Calu3 (cell line): ENCODE measurements at regions not wholly inside any gene's neighbourhood (a gene's known extent, or its start where the extent isn't known, plus 50 kb on each side); places are given as distances from the start of the nearest gene placed in this dataset.

Source experiments
- BruUV-seq: library from RNA; stranded (reverse); fragments of 400-500 nt; replicated peaks from 2 replicates; lab custom pipeline; 2021; lab: Mats Ljungman, UMichigan
- CTCF ChIA-PET: fragments of 300-600 bp; sonication (Branson Sonifier 250); formaldehyde crosslinking; loops from one replicate; lab custom pipeline; 2022; ENCODE audit warnings: antibody characterized with exemption; lab: Charles Lee
- DNase-seq: peaks from one replicate; pipeline ENCODE4 v3.0.0; 2022
- H3K27ac Mint-ChIP-seq: one replicate; pipeline ENCODE4 v1.8.0; 2022; ENCODE audit warnings: mixed read lengths; ENCODE audit not compliant: unreplicated experiment
- H3K27me3 Mint-ChIP-seq: one replicate; pipeline ENCODE4 v1.8.0; 2022; ENCODE audit warnings: mixed read lengths; ENCODE audit not compliant: unreplicated experiment
- H3K36me3 Mint-ChIP-seq: one replicate; pipeline ENCODE4 v1.8.0; 2022; ENCODE audit warnings: mild to moderate bottlenecking, moderate library complexity, mixed read lengths; ENCODE audit not compliant: insufficient read depth, unreplicated experiment
- H3K4me1 Mint-ChIP-seq: one replicate; pipeline ENCODE4 v1.8.0; 2022; ENCODE audit warnings: mild to moderate bottlenecking, low read depth, mixed read lengths; ENCODE audit not compliant: unreplicated experiment
- H3K4me3 Mint-ChIP-seq: one replicate; pipeline ENCODE4 v1.8.0; 2022; ENCODE audit warnings: mild to moderate bottlenecking, low read depth, moderate library complexity, mixed read lengths; ENCODE audit not compliant: unreplicated experiment
- H3K9me3 Mint-ChIP-seq: one replicate; pipeline ENCODE4 v1.8.0; 2022; ENCODE audit warnings: low read depth, mixed read lengths; ENCODE audit not compliant: unreplicated experiment
- intact Hi-C: fragments of 100-400 bp; cut with micrococcal nuclease; formaldehyde crosslinking; loops from one replicate; pipeline ENCODE4 v1.10.0; 2022; ENCODE audit not compliant: unreplicated experiment
- TF ChIP-seq, protein P1 (sequence below): fragments of 200-600 bp; IDR thresholded peaks from one replicate; pipeline ENCODE4 v1.8.0; 2022; ENCODE audit warnings: antibody characterized with exemption; ENCODE audit not compliant: unreplicated experiment

DNA sequence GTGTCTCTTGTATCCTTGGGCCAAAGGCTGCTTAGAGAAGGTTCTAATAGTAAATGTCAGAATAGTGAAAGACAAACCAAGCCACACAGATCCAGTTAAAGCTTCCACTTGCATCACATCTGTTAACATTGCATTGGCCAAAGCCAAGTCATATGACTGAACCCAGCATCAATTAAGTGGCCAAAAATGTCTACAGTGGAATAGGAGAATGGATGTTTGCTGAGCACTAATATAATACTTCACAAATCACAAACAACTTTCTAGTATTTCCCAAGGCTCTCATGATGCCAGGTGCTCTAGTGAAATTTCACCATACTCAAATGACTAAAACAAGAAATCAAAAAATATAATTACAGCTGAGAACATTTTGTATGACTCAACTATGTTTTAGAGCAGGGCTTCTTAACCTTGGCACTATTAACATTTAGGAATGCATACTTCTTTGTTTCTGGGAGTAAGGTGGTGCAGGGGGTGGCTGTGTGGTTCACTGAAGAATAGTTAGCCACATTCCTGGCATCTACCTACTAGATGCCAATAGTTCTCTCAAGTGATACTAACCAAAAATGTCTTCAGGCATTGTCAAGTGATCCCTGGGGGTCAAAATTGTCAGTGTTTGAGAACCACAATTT, 148.0 kb upstream of the SPTLC3 start:
- H3K9me3 Mint-ChIP-seq = peaks cover 2% of the 10 kb centered on the region
- no peaks in the 10 kb centered on the region for H3K4me1 Mint-ChIP-seq
- no peak overlapping the region for H3K4me3 Mint-ChIP-seq
- no peak overlapping the region for H3K27ac Mint-ChIP-seq
- peaks cover 57% of the 10 kb centered on the region for H3K27me3 Mint-ChIP-seq
- H3K36me3 Mint-ChIP-seq = no peaks in the 10 kb centered on the region
- TF ChIP-seq, protein P1, sequence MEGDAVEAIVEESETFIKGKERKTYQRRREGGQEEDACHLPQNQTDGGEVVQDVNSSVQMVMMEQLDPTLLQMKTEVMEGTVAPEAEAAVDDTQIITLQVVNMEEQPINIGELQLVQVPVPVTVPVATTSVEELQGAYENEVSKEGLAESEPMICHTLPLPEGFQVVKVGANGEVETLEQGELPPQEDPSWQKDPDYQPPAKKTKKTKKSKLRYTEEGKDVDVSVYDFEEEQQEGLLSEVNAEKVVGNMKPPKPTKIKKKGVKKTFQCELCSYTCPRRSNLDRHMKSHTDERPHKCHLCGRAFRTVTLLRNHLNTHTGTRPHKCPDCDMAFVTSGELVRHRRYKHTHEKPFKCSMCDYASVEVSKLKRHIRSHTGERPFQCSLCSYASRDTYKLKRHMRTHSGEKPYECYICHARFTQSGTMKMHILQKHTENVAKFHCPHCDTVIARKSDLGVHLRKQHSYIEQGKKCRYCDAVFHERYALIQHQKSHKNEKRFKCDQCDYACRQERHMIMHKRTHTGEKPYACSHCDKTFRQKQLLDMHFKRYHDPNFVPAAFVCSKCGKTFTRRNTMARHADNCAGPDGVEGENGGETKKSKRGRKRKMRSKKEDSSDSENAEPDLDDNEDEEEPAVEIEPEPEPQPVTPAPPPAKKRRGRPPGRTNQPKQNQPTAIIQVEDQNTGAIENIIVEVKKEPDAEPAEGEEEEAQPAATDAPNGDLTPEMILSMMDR = no peak
- DNase-seq = no peak
- CTCF ChIA-PET = no interaction called here
- intact Hi-C loops = no loop called here
- BruUV-seq = no TSS peak

DNA sequence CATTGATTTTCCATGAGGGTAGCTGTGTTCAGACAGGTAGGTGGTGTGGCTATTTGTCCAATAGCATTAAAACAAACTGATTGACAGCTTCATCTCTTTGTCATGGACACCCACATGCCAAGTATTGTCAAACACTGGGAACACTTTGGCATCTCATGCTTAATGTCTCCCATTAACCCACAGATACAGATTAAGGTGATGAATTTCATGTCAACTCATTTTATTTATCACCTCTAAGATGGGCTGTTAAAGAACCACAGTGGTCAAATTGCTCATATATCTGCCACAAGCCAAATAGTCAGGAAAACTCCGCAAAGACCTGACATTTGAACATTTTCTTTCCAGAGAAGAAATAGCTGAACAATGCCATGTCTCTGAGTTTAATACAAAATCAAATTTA, 139.1 kb upstream of the SPTLC3 start:
- Mint-ChIP-seq H3K4me3 (no peak overlapping the region), H3K4me1 (no peaks in the 10 kb centered on the region), H3K36me3 (no peaks in the 10 kb centered on the region), H3K27me3 (peaks cover 55% of the 10 kb centered on the region), H3K27ac (no peak overlapping the region), H3K9me3 (no peaks in the 10 kb centered on the region)
- intact Hi-C loops = no loop called here
- DNase-seq = no peak
- TF ChIP-seq, protein P1 = no peak
- BruUV-seq = no TSS peak
- CTCF ChIA-PET = no interaction called here

DNA sequence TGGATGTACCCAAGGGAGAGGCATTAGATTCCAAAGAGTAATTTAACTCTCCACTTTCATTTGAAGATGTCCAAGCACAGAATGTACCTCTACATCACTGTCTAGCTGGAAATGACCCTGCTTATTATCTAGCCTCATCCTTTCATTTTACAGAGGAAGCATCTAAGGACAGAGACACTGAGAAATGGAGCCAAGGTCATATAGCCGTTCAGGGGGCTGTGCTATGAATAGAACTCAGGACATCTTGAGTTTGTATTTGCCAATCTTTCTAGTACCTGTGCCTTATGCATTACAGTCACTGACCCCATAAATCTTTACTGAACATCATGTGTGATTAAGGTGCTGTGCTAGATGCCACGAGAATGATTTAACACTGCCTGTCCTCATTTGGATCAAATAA, 138.2 kb upstream of the SPTLC3 start:
- CTCF ChIA-PET = no interaction called here
- DNase-seq = no peak
- Mint-ChIP-seq H3K4me1 (no peaks in the 10 kb centered on the region), H3K27me3 (peaks cover 47% of the 10 kb centered on the region), H3K36me3 (no peaks in the 10 kb centered on the region), H3K27ac (no peak overlapping the region), H3K9me3 (no peaks in the 10 kb centered on the region), H3K4me3 (no peak overlapping the region)
- no TSS peak for BruUV-seq
- TF ChIP-seq, protein P1 = no peak
- intact Hi-C loops = no loop called here

DNA sequence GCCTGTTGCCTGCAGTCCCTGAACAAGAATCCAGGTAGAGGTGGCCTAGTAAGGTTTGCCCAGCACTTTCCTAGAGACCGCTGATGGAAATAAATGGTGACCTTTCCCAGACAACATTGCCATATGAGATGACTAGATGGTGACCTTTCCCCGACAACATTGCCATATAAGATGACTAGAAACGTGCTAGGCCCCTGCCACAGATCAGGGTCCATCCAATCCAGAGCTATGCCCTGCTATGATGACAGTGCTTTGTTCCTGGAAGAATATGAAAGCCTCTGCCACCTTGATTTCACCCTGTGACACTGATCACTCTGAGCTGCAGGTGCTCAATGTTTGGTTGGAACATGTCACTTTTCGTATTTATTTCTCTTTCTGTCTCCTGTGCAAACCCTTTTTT, 133.8 kb upstream of the SPTLC3 start:
- Mint-ChIP-seq H3K27ac (no peak overlapping the region), H3K9me3 (no peaks in the 10 kb centered on the region), H3K4me3 (no peak overlapping the region), H3K4me1 (no peaks in the 10 kb centered on the region), H3K27me3 (peaks cover 18% of the 10 kb centered on the region), H3K36me3 (no peaks in the 10 kb centered on the region)
- TF ChIP-seq, protein P1 = no peak
- intact Hi-C loops = no loop called here
- CTCF ChIA-PET = no interaction called here
- BruUV-seq = no TSS peak
- DNase-seq = no peak
